HEK293 (cell line): ENCODE measurements at regions not wholly inside any gene's neighbourhood (a gene's known extent, or its start where the extent isn't known, plus 50 kb on each side); places are given as distances from the start of the nearest gene placed in this dataset.

ENCODE experiments used
- CTCF ChIP-seq: fragments of 450-650 bp; formaldehyde crosslinking; IDR thresholded peaks from 2 replicates; pipeline ENCODE4 v1.5.1; 2016; ENCODE audit warnings: missing biosample characterization, missing genetic modification characterization
- KLF8 ChIP-seq: fragments of 450-650 bp; formaldehyde crosslinking; IDR thresholded peaks from 2 replicates; pipeline ENCODE4 v1.5.1; 2016; ENCODE audit warnings: missing biosample characterization, missing genetic modification characterization
- SP7 ChIP-seq: fragments of 450-650 bp; formaldehyde crosslinking; IDR thresholded peaks from 2 replicates; pipeline ENCODE4 v1.5.1; 2016; ENCODE audit warnings: missing biosample characterization, missing genetic modification characterization
- YY1 ChIP-seq: fragments of 450-650 bp; formaldehyde crosslinking; IDR thresholded peaks from 2 replicates; pipeline ENCODE4 v1.5.1; 2018; ENCODE audit warnings: missing biosample characterization, missing genetic modification characterization
- ZBTB49 ChIP-seq: fragments of 450-650 bp; formaldehyde crosslinking; IDR thresholded peaks from 2 replicates; pipeline ENCODE4 v1.5.1; 2016; ENCODE audit warnings: missing biosample characterization, missing genetic modification characterization, low read depth
- ZBTB6 ChIP-seq: fragments of 450-650 bp; formaldehyde crosslinking; IDR thresholded peaks from 2 replicates; pipeline ENCODE4 v1.5.1; 2017; ENCODE audit warnings: missing biosample characterization, missing genetic modification characterization
- ZNF132 ChIP-seq: fragments of 450-650 bp; formaldehyde crosslinking; IDR thresholded peaks from 2 replicates; pipeline ENCODE4 v1.5.1; 2017; ENCODE audit warnings: missing biosample characterization, missing genetic modification characterization, borderline replicate concordance
- ZNF146 ChIP-seq: fragments of 450-650 bp; formaldehyde crosslinking; IDR thresholded peaks from 2 replicates; pipeline ENCODE4 v1.5.1; 2016; ENCODE audit warnings: missing biosample characterization, missing genetic modification characterization
- ZNF544 ChIP-seq: fragments of 450-650 bp; formaldehyde crosslinking; IDR thresholded peaks from 2 replicates; pipeline ENCODE4 v1.5.0; 2017; ENCODE audit warnings: missing biosample characterization, missing genetic modification characterization
- ZNF580 ChIP-seq: fragments of 450-650 bp; formaldehyde crosslinking; IDR thresholded peaks from 2 replicates; pipeline ENCODE4 v1.5.1; 2016; ENCODE audit warnings: missing biosample characterization, missing genetic modification characterization
- ZNF596 ChIP-seq: fragments of 450-650 bp; IDR thresholded peaks from 2 replicates; pipeline ENCODE4 v1.5.0; 2018; ENCODE audit warnings: missing biosample characterization, mild to moderate bottlenecking, missing genetic modification characterization, moderate library complexity
- ZNF777 ChIP-seq: fragments of 450-650 bp; formaldehyde crosslinking; IDR thresholded peaks from 2 replicates; pipeline ENCODE4 v1.5.1; 2017; ENCODE audit warnings: missing biosample characterization, missing genetic modification characterization, borderline replicate concordance
- ZSCAN30 ChIP-seq: fragments of 450-650 bp; IDR thresholded peaks from 2 replicates; pipeline ENCODE4 v1.5.1; 2018; ENCODE audit warnings: missing biosample characterization, mild to moderate bottlenecking, missing genetic modification characterization, moderate library complexity

DNA sequence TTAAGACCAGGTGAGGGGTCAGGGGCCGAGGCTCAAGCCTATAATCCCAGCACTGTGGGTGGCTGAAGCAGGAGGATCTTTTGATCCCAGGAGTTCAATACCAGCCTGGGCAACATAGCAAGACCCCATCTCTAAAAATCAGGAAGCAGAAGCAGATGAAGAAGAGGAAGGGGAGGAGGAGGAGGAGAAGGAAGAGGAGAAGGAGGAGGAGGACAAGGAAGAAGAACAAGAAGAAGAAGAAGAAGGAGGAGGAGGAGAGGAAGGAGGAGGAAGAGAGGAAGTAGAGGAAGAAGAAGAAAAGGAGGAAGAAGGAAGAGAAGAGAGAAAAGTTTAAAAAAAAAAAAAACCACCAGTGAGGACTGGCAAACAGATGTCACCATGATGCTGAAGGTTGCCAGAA lies 92.0 kb upstream of the TMEM26 start:
- TF ChIP-seq CTCF (tag by site-specific recombination) (no peak), ZNF580 (no peak), ZNF146 (tag by site-specific recombination) (no peak), ZNF544 (tag by site-specific recombination) (no peak), ZBTB6 (tag by site-specific recombination) (no peak), ZBTB49 (tag by site-specific recombination) (no peak), SP7 (tag by site-specific recombination) (no peak), ZNF132 (tag by site-specific recombination) (no peak), ZSCAN30 (tag by site-specific recombination) (no peak), KLF8 (tag by site-specific recombination) (no peak), YY1 (tag by site-specific recombination) (no peak), ZNF777 (no peak), ZNF596 (tag by site-specific recombination) (no peak)
